ENCODE measurements at regions not wholly inside any gene's neighbourhood (a gene's known extent, or its start where the extent isn't known, plus 50 kb on each side); places are given as distances from the start of the nearest gene placed in this dataset.

DNA sequence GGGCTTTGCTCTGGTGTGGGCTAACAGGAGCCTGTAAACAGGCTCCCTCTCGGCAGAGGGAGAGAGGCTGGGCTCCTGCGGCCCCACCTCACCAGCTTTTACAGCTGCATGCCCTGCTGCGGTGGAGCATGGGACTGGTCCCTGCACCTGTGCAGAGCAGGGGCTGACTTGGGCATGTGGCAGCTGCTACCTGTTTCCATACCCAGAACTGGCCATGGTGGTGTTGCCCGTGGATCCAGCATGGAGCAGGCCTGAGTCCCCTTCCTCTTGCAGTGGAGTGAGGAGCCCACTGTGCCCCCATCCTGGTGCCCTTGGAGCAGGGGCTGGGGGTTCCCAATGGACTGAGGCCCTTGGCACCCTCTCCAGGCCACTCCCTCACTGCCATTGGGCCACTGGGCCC, 91.9 kb upstream of the MGMT start:
- TF ChIP-seq, protein P1, sequence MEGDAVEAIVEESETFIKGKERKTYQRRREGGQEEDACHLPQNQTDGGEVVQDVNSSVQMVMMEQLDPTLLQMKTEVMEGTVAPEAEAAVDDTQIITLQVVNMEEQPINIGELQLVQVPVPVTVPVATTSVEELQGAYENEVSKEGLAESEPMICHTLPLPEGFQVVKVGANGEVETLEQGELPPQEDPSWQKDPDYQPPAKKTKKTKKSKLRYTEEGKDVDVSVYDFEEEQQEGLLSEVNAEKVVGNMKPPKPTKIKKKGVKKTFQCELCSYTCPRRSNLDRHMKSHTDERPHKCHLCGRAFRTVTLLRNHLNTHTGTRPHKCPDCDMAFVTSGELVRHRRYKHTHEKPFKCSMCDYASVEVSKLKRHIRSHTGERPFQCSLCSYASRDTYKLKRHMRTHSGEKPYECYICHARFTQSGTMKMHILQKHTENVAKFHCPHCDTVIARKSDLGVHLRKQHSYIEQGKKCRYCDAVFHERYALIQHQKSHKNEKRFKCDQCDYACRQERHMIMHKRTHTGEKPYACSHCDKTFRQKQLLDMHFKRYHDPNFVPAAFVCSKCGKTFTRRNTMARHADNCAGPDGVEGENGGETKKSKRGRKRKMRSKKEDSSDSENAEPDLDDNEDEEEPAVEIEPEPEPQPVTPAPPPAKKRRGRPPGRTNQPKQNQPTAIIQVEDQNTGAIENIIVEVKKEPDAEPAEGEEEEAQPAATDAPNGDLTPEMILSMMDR (IDR thresholded peaks at IDR 0.05), result no peak
- no peak for TF ChIP-seq POLR2A (IDR thresholded peaks at IDR 0.05)

Data from lower leg skin (tissue), 3 donors.